Activated naive CD8-positive, alpha-beta T cell treated with anti-CD3 and anti-CD28 coated beads, Interleukin-2, amount 10 ng/mL, durations not matched to agents 7 days and 5 days (primary cell): ENCODE measurements at regions not wholly inside any gene's neighbourhood (a gene's known extent, or its start where the extent isn't known, plus 50 kb on each side); places are given as distances from the start of the nearest gene placed in this dataset.
"Not testable (repeated sequence)": the region's sequence is repeated elsewhere in the genome, so short reads cannot be mapped to it uniquely, and the experiment has no call there.

Experiments used
- ATAC-seq: fragments of 150-1000 bp; cut with Tn5 transposase; one replicate; pipeline ENCODE4 v1.10.0; 2021; ENCODE audit warnings: low read depth, moderate library complexity
- POLR2A ChIA-PET: fragments of 350-600 bp; sonication (Branson Sonifier 250); formaldehyde crosslinking; loops from one replicate; lab custom pipeline; 2021; ENCODE audit warnings: antibody characterized with exemption; lab: Charles Lee
- DNase-seq: peaks from one replicate; pipeline ENCODE4 v3.0.0; 2021
- H3K27ac Mint-ChIP-seq: one replicate; pipeline ENCODE4 v1.8.0; 2022; ENCODE audit warnings: mild to moderate bottlenecking, mixed read lengths
- H3K27me3 Mint-ChIP-seq: one replicate; pipeline ENCODE4 v1.8.0; 2022; ENCODE audit warnings: mild to moderate bottlenecking, moderate library complexity, mixed read lengths
- H3K36me3 Mint-ChIP-seq: one replicate; pipeline ENCODE4 v1.8.0; 2021; ENCODE audit warnings: mild to moderate bottlenecking, mixed read lengths
- H3K4me1 Mint-ChIP-seq: one replicate; pipeline ENCODE4 v1.8.0; 2021; ENCODE audit warnings: mixed read lengths
- H3K4me3 Mint-ChIP-seq: one replicate; pipeline ENCODE4 v1.8.0; 2022; ENCODE audit warnings: mild to moderate bottlenecking, moderate library complexity, mixed read lengths
- H3K9me3 Mint-ChIP-seq: one replicate; pipeline ENCODE4 v1.8.0; 2021; ENCODE audit warnings: mixed read lengths

DNA sequence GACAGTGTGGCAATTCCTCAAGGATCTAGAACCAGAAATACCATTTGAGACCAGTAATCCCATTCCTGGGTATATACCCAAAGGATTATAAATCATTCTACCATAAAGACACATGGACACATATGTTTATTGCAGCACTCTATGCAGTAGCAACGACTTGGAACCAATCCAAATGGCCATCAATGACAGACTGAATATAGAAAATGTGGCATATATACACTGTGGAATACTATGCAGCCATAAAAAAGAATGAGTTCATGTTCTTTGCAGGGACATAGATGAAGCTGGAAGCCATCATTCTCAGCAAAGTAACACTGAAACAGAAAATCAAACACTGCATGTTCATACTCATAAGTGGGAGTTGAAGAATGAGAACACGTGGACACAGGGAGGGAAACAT is 91.7 kb downstream of the VPREB1 start:
- peaks cover 51% of the 10 kb centered on the region for H3K27me3 Mint-ChIP-seq
- H3K4me1 Mint-ChIP-seq, H3K27ac Mint-ChIP-seq, H3K36me3 Mint-ChIP-seq, DNase-seq, H3K9me3 Mint-ChIP-seq, H3K4me3 Mint-ChIP-seq, ATAC-seq, POLR2A ChIA-PET: not testable (repeated sequence)

GRCh38 chr22:22338778-22339177 is 94.2 kb downstream of the VPREB1 start:
- H3K36me3 Mint-ChIP-seq, H3K27ac Mint-ChIP-seq, H3K4me3 Mint-ChIP-seq, H3K9me3 Mint-ChIP-seq, H3K4me1 Mint-ChIP-seq, DNase-seq, ATAC-seq, POLR2A ChIA-PET: not testable (repeated sequence)
- H3K27me3 Mint-ChIP-seq: peaks cover 29% of the 10 kb centered on the region

- DNase-seq (no peak), ATAC-seq (no peak)
- H3K27ac Mint-ChIP-seq: no peak overlapping the region
- POLR2A ChIA-PET: no interaction called here
- H3K36me3 Mint-ChIP-seq: no peaks in the 10 kb centered on the region
- H3K4me3 Mint-ChIP-seq: no peak overlapping the region
- no peaks in the 10 kb centered on the region for H3K9me3 Mint-ChIP-seq
- peaks cover 10% of the 10 kb centered on the region for H3K4me1 Mint-ChIP-seq
- H3K27me3 Mint-ChIP-seq: peaks cover 20% of the 10 kb centered on the region
Measured at GRCh38 chr22:22341736-22342135, 97.2 kb downstream of the VPREB1 start.

- Mint-ChIP-seq H3K27ac (no peak overlapping the region), H3K4me3 (no peak overlapping the region), H3K9me3 (no peaks in the 10 kb centered on the region), H3K27me3 (peaks cover 21% of the 10 kb centered on the region), H3K36me3 (no peaks in the 10 kb centered on the region), H3K4me1 (peaks cover 10% of the 10 kb centered on the region)
- DNase-seq (peak; percentile 77), ATAC-seq (no peak)
- POLR2A ChIA-PET: no interaction called here
Measured at GRCh38 chr22:22342697-22343580, 98.4 kb downstream of the VPREB1 start.

GRCh38 chr22:22343581-22344296 is 99.2 kb downstream of the VPREB1 start:
- H3K36me3 Mint-ChIP-seq: no peaks in the 10 kb centered on the region
- no peak for ATAC-seq
- POLR2A ChIA-PET: no interaction called here

DNA sequence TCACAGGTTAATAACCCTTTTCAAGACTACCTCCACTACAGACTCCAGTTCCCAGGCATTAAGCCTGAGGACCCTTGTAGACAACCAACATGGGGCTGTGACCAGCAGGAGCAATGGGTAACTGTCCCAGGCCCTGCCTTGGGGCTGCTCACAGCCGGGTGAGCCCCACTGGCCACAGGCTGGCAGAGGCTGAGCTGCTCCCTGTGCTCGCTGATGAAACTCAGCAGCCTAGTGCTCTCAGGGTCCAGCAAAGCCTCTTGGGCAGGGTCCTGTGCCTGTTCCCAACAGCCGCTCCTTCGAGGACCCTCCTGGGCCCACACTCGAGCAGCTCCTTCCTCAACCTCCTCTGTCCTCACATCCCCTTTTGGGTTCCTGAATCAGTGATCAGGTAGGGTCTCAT is 99.8 kb downstream of the VPREB1 start:
- Mint-ChIP-seq H3K27ac (no peak overlapping the region), H3K9me3 (no peaks in the 10 kb centered on the region), H3K4me3 (no peak overlapping the region), H3K4me1 (peaks cover 10% of the 10 kb centered on the region), H3K27me3 (peaks cover 19% of the 10 kb centered on the region), H3K36me3 (no peaks in the 10 kb centered on the region)
- POLR2A ChIA-PET: no interaction called here
- DNase-seq: no peak
- no peak for ATAC-seq

More at GRCh38 chr22:22343581-22344296, 99.2 kb downstream of the VPREB1 start:
- no peak for DNase-seq
- Mint-ChIP-seq H3K27ac (no peak overlapping the region), H3K4me3 (no peak overlapping the region), H3K4me1 (peaks cover 10% of the 10 kb centered on the region), H3K9me3 (no peaks in the 10 kb centered on the region), H3K27me3 (peaks cover 14% of the 10 kb centered on the region)

- no peaks in the 10 kb centered on the region for H3K36me3 Mint-ChIP-seq
- no peak overlapping the region for H3K4me3 Mint-ChIP-seq
- H3K4me1 Mint-ChIP-seq: peaks cover 10% of the 10 kb centered on the region
- H3K9me3 Mint-ChIP-seq: no peaks in the 10 kb centered on the region
- H3K27ac Mint-ChIP-seq: no peak overlapping the region
- H3K27me3 Mint-ChIP-seq: peaks cover 30% of the 10 kb centered on the region
- POLR2A ChIA-PET: no interaction called here
- ATAC-seq (no peak), DNase-seq (no peak)
Measured at GRCh38 chr22:22345781-22346180, 101.2 kb downstream of the VPREB1 start.

- Mint-ChIP-seq H3K36me3 (no peaks in the 10 kb centered on the region), H3K4me3 (no peak overlapping the region)
- POLR2A ChIA-PET: no interaction called here
Measured at GRCh38 chr22:22346401-22347107, 102.0 kb downstream of the VPREB1 start.

DNA sequence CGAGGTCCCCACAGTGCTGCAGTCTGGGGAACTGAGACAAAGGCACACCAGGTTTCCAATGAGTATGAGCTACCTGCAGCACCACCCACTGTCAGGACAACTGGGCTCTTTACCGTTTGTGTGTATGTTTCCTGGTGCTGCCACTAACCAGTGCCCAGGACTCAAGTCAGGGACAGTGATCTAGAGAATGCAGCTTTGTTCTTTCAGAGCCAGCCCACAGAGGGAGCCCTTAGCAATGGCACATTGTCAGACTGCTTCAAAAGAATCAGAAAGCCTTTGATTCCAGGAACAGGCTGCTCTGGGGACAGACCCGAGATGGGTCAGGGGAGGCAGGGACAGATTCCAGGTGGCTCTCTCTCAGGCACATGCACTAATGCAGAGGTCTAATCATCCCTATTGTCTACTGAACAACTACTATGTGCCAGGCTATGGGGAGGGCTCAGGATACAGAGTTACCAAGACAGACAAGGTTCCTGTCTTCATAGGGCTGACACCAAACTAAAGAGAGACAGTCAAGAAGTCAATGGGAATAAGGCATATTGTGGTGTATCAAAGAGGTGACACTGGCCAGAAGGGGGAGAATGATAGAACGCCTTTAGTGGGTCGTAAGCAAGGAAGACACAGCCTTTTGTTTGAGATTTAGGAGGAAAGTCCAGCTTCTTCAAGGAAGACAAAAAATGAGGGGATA is 103.7 kb downstream of the VPREB1 start:
- ATAC-seq: peak; percentile 67
- POLR2A ChIA-PET: no interaction called here

More at GRCh38 chr22:22346401-22347107, 102.0 kb downstream of the VPREB1 start:
- DNase-seq (no peak), ATAC-seq (no peak)
- peaks cover 36% of the 10 kb centered on the region for H3K27me3 Mint-ChIP-seq
- H3K9me3 Mint-ChIP-seq: no peaks in the 10 kb centered on the region
- peaks cover 10% of the 10 kb centered on the region for H3K4me1 Mint-ChIP-seq
- no peak overlapping the region for H3K27ac Mint-ChIP-seq

DNA sequence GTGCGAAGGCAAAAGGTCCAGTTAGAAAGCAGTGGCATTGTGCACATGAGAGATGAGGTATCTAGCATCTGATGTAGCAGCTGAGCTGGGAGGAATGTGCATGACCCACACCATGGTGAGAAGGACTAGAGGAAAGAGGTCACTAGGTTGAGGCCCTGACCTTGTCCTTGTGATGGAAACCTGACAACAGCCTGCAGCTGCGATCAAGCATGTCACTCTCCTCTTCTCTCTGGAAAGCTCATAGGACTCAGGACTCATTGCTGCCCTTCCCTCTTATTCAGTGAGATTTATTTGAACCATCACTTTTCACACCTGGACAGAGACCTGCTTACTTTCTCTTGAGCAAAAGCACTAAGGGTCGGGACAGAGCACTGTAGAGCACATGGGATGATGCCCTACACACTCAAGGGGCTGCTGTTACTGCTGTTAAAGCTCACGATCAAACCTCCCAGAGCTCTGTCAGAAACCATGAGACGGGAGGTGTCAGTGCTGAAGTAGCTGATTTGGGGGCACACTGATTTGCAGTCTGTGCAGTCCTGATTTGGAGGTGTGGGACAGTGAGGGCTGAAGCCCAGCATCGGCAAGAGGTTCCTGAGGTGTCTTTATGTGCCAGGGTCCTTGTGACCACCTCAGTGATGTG is 104.3 kb downstream of the VPREB1 start:
- POLR2A ChIA-PET: no interaction called here
- Mint-ChIP-seq H3K4me1 (peaks cover 8% of the 10 kb centered on the region), H3K36me3 (no peaks in the 10 kb centered on the region), H3K27ac (no peak overlapping the region), H3K9me3 (no peaks in the 10 kb centered on the region), H3K27me3 (peaks cover 41% of the 10 kb centered on the region), H3K4me3 (no peak overlapping the region)
- ATAC-seq (no peak), DNase-seq (no peak)

More for the DNA sequence above, 103.7 kb downstream of the VPREB1 start:
- DNase-seq: no peak
- peaks cover 41% of the 10 kb centered on the region for H3K27me3 Mint-ChIP-seq
- H3K9me3 Mint-ChIP-seq: no peaks in the 10 kb centered on the region
- H3K27ac Mint-ChIP-seq: no peak overlapping the region
- H3K4me1 Mint-ChIP-seq: peaks cover 12% of the 10 kb centered on the region
- no peaks in the 10 kb centered on the region for H3K36me3 Mint-ChIP-seq
- no peak overlapping the region for H3K4me3 Mint-ChIP-seq

DNA sequence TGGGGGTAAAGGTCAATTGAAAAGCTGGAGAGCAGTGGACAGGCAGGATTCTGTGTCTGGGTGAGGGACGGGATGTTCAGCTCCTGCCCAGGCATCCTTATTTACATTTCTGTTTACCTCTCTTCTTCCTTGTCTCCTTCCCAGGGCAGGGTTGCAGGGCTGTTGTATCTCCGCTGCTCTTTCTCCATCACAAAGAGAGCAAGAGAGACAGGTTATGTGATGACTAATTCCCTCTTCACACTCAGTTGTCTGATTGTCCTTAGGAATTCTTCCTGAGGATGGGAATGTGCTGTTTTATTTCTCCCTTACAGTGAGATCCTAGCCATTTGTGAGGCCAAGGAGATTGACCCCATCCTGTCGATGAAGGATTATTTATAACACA is 104.9 kb downstream of the VPREB1 start:
- POLR2A ChIA-PET: no interaction called here
- no peaks in the 10 kb centered on the region for H3K36me3 Mint-ChIP-seq
- H3K27me3 Mint-ChIP-seq: peaks cover 41% of the 10 kb centered on the region

GRCh38 chr22:22351366-22351765 is 106.8 kb downstream of the VPREB1 start:
- Mint-ChIP-seq H3K27me3 (peaks cover 48% of the 10 kb centered on the region), H3K4me3 (no peak overlapping the region), H3K4me1 (peaks cover 4% of the 10 kb centered on the region), H3K36me3 (no peaks in the 10 kb centered on the region), H3K9me3 (no peaks in the 10 kb centered on the region), H3K27ac (no peak overlapping the region)
- ATAC-seq (no peak), DNase-seq (no peak)
- POLR2A ChIA-PET: no interaction called here

More for the DNA sequence above, 104.9 kb downstream of the VPREB1 start:
- Mint-ChIP-seq H3K4me3 (no peak overlapping the region), H3K4me1 (peaks cover 8% of the 10 kb centered on the region), H3K27ac (no peak overlapping the region), H3K9me3 (no peaks in the 10 kb centered on the region)
- DNase-seq (no peak), ATAC-seq (no peak)
